MCF 10A (cell line): ENCODE measurements at regions not wholly inside any gene's neighbourhood (a gene's known extent, or its start where the extent isn't known, plus 50 kb on each side); places are given as distances from the start of the nearest gene placed in this dataset.
"Not testable (repeated sequence)": the region's sequence is repeated elsewhere in the genome, so short reads cannot be mapped to it uniquely, and the experiment has no call there.

Experiments
- BruUV-seq: library from RNA; stranded (reverse); fragments of 400-500 nt; replicated peaks from 2 replicates; lab custom pipeline; 2021; lab: Mats Ljungman, UMichigan
- CTCF ChIA-PET: fragments of 300-600 bp; sonication (Branson Sonifier 250); formaldehyde crosslinking; extraction: SDS; loops from one replicate; lab custom pipeline; 2021; ENCODE audit warnings: antibody characterized with exemption, inconsistent platforms; lab: Yijun Ruan, JAX
- POLR2A ChIA-PET: fragments of 300-600, 350-650 bp; sonication (Branson Sonifier 250); formaldehyde crosslinking; extraction: SDS; loops from one replicate; lab custom pipeline; 2020; ENCODE audit warnings: antibody characterized with exemption, inconsistent platforms; lab: Yijun Ruan, JAX
- DNase-seq: peaks from one replicate; pipeline ENCODE4 v3.0.0-alpha.2; 2018; ENCODE audit not compliant: unreplicated experiment
- H3K27ac Mint-ChIP-seq: one replicate; pipeline ENCODE4 v1.8.0; 2022; ENCODE audit warnings: mild to moderate bottlenecking, low read depth, mixed read lengths; ENCODE audit not compliant: unreplicated experiment
- H3K27me3 Mint-ChIP-seq: one replicate; pipeline ENCODE4 v1.8.0; 2022; ENCODE audit warnings: mixed read lengths; ENCODE audit not compliant: insufficient read depth, unreplicated experiment
- H3K36me3 Mint-ChIP-seq: one replicate; pipeline ENCODE4 v1.8.0; 2022; ENCODE audit warnings: mild to moderate bottlenecking, moderate library complexity, mixed read lengths; ENCODE audit not compliant: insufficient read depth, unreplicated experiment
- H3K4me1 Mint-ChIP-seq: one replicate; pipeline ENCODE4 v1.8.0; 2022; ENCODE audit warnings: mixed read lengths; ENCODE audit not compliant: insufficient read depth, unreplicated experiment
- H3K4me3 Mint-ChIP-seq: one replicate; pipeline ENCODE4 v1.8.0; 2022; ENCODE audit warnings: mild to moderate bottlenecking, moderate library complexity, mixed read lengths; ENCODE audit not compliant: unreplicated experiment
- H3K9me3 Mint-ChIP-seq: one replicate; pipeline ENCODE4 v1.8.0; 2022; ENCODE audit warnings: mixed read lengths; ENCODE audit not compliant: unreplicated experiment
- intact Hi-C: fragments of 100-400 bp; cut with micrococcal nuclease; formaldehyde crosslinking; loops from 2 replicates; pipeline ENCODE4 v1.14.1; 2022
- TF ChIP-seq, protein P1 (sequence below): fragments of 200-600 bp; IDR thresholded peaks from one replicate; pipeline ENCODE4 v1.8.0; 2022; ENCODE audit warnings: antibody characterized with exemption, mild to moderate bottlenecking; ENCODE audit not compliant: unreplicated experiment

DNA sequence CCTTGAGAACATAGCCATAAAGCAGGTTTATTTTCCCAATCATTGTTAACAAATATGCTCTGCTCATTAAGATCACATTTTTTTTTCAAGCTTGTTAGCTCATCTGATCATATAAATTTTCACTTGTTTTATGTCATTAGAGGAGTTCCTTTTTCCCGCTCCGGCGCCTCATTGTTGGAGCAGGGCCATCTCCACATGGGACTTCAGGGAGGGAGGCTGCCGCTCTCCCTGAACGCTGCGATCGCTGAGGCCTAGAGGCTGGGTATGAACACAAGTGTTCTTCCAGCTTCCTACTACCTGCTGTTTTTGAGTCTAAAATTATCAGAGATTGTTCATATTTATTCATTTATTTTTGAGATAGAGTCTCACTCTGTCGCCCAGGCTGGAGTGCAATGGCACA, 246.9 kb downstream of the MPDZ start:
- Mint-ChIP-seq H3K9me3 (no peaks in the 10 kb centered on the region), H3K36me3 (no peaks in the 10 kb centered on the region), H3K27me3 (no peaks in the 10 kb centered on the region), H3K27ac (no peak overlapping the region), H3K4me3 (no peak overlapping the region), H3K4me1 (peaks cover 16% of the 10 kb centered on the region)
- BruUV-seq, result no TSS peak
- POLR2A ChIA-PET, result interaction anchor here (0.8 kb wide), 1 partner anchor 56 kb away, joined by 4 read pairs; no protein-coding TSS in a partner anchor
- intact Hi-C loops, result loop anchor here (5.0 to 10.0 kb wide), 4 partner anchors 310 to 1402 kb away; no protein-coding TSS in a partner anchor
- CTCF ChIA-PET, result interaction anchor here (0.6 to 7.2 kb wide), 12 partner anchors 9 to 1402 kb away, joined by 3 to 126 read pairs (median 3); no protein-coding TSS in a partner anchor
- TF ChIP-seq, protein P1, sequence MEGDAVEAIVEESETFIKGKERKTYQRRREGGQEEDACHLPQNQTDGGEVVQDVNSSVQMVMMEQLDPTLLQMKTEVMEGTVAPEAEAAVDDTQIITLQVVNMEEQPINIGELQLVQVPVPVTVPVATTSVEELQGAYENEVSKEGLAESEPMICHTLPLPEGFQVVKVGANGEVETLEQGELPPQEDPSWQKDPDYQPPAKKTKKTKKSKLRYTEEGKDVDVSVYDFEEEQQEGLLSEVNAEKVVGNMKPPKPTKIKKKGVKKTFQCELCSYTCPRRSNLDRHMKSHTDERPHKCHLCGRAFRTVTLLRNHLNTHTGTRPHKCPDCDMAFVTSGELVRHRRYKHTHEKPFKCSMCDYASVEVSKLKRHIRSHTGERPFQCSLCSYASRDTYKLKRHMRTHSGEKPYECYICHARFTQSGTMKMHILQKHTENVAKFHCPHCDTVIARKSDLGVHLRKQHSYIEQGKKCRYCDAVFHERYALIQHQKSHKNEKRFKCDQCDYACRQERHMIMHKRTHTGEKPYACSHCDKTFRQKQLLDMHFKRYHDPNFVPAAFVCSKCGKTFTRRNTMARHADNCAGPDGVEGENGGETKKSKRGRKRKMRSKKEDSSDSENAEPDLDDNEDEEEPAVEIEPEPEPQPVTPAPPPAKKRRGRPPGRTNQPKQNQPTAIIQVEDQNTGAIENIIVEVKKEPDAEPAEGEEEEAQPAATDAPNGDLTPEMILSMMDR, result no peak
- no peak for DNase-seq

DNA sequence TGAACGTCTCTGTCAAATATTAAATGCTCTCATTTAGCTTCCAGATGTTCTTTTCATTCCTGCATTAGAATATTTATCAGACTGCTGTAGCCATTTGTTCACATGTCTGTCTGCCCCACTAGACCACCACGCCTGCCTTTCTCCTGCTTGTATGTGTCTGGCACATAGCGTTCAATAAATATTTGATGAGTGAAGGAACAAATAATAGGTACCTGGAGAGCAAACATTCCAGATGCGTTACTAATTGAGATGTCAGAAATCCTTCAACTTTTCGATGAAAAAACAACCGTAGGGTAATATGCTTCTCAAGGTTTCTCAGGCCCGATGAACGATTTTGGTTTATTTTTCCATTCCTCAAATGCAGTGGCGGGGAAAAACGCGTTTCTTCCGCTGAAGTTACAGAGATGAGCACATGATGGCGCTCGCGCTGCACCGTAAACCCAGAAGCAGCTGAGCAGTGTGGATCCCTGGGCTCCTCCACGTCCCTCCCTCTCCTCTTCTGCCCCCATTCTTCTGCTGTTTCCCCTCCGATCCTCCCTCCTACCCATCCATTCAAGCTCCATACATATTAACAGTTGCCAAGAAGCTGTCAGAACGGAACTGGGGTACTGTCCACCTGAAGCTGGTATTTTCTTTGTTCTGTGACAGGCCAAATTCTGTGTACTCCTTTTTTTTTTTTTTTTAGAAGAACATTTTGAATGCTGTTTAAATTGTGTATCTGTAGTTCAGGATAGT, 245.4 kb downstream of the MPDZ start:
- POLR2A ChIA-PET, result interaction anchor here (0.5 to 1.7 kb wide), 4 partner anchors 10 to 308 kb away, joined by 3 to 5 read pairs (median 4); no protein-coding TSS in a partner anchor
- no TSS peak for BruUV-seq
- peak; percentile 68 for DNase-seq
- H3K4me1 Mint-ChIP-seq, result peaks cover 16% of the 10 kb centered on the region
- no peak overlapping the region for H3K27ac Mint-ChIP-seq
- TF ChIP-seq, protein P1, result peak; percentile 83
- no peaks in the 10 kb centered on the region for H3K36me3 Mint-ChIP-seq
- peak overlapping the region; percentile 30 for H3K4me3 Mint-ChIP-seq
- H3K27me3 Mint-ChIP-seq, result no peaks in the 10 kb centered on the region
- CTCF ChIA-PET, result interaction anchor here (0.6 to 7.2 kb wide), 56 partner anchors 10 to 1736 kb away, joined by 3 to 126 read pairs (median 3); no protein-coding TSS in a partner anchor
- intact Hi-C loops, result loop anchor here (1.0 to 10.0 kb wide), 6 partner anchors 54 to 1735 kb away; no protein-coding TSS in a partner anchor
- H3K9me3 Mint-ChIP-seq, result no peaks in the 10 kb centered on the region

DNA sequence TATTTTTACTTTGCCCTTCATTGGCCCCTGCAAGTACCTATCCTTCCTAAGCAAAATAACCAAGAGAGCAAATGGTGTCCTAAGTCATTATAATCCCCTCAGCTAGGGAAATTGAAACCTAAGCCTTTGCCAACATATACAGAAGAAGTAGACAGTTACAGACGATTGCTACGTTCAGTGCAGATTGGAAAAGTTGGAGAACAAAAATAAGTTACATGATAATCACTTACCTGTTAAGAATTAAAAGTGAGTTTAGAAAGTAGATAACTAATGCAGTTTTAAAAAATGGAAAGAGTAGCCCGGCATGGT, 244.8 kb downstream of the MPDZ start:
- Mint-ChIP-seq H3K27me3 (no peaks in the 10 kb centered on the region), H3K4me3 (peak overlapping the region; percentile 30), H3K4me1 (peaks cover 16% of the 10 kb centered on the region), H3K27ac (no peak overlapping the region), H3K36me3 (no peaks in the 10 kb centered on the region), H3K9me3 (no peaks in the 10 kb centered on the region)
- no peak for DNase-seq
- BruUV-seq, result no TSS peak
- ChIA-PET POLR2A (interaction anchor here (0.5 to 1.7 kb wide), 3 partner anchors 11 to 309 kb away, joined by 3 to 5 read pairs (median 4); no protein-coding TSS in a partner anchor), CTCF (interaction anchor here (0.6 to 7.2 kb wide), 47 partner anchors 12 to 1735 kb away, joined by 3 to 126 read pairs (median 3); no protein-coding TSS in a partner anchor)
- TF ChIP-seq, protein P1, result no peak
- intact Hi-C loops, result loop anchor here (1.0 to 10.0 kb wide), 6 partner anchors 54 to 1734 kb away; no protein-coding TSS in a partner anchor

DNA sequence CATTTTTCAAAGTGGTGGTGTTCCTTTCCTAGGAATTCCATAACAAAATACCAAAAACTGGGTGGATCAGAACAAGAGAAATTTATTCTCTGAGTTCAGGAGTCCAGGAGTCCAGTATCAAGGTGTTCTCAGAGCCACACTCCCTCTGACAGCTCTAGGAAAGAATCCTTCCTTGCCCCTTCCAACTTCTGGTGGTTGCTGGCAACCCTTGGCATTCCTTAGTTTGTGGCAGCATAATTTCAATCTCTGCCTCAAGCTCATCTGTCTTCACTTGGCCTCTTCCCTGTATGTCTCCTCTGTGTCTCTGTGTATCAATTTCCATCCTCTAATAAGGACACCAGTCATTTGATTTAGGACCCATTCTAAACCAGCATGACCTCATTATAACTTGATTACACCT, 243.7 kb downstream of the MPDZ start:
- intact Hi-C loops, result loop anchor here (2.0 to 10.0 kb wide), 2 partner anchors 1399 to 1733 kb away; no protein-coding TSS in a partner anchor
- no TSS peak for BruUV-seq
- CTCF ChIA-PET, result interaction anchor here (0.6 to 7.2 kb wide), 7 partner anchors 40 to 171 kb away, joined by 3 to 126 read pairs (median 4); no protein-coding TSS in a partner anchor
- DNase-seq, result no peak
- TF ChIP-seq, protein P1, result no peak
- no peaks in the 10 kb centered on the region for H3K36me3 Mint-ChIP-seq
- H3K27me3 Mint-ChIP-seq, result no peaks in the 10 kb centered on the region
- no peak overlapping the region for H3K4me3 Mint-ChIP-seq
- H3K9me3 Mint-ChIP-seq, result no peaks in the 10 kb centered on the region
- peaks cover 16% of the 10 kb centered on the region for H3K4me1 Mint-ChIP-seq
- no peak overlapping the region for H3K27ac Mint-ChIP-seq
- POLR2A ChIA-PET, result interaction anchor here (0.6 kb wide), 1 partner anchor 21 kb away, joined by 5 read pairs; no protein-coding TSS in a partner anchor

DNA sequence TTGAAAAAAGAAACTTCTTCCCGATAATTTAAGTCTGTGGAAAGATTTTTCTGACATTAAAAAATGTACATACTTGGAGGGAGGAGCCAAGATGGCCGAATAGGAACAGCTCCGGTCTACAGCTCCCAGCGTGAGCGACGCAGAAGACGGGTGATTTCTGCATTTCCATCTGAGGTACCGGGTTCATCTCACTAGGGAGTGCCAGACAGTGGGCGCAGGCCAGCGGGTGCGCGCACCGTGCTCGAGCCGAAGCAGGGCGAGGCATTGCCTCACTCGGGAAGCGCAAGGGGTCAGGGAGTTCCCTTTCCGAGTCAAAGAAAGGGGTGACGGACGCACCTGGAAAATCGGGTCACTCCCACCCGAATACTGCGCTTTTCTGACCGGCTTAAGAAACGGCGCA, 241.7 kb downstream of the MPDZ start:
- POLR2A ChIA-PET, H3K4me3 Mint-ChIP-seq, H3K27me3 Mint-ChIP-seq, H3K36me3 Mint-ChIP-seq, H3K27ac Mint-ChIP-seq, CTCF ChIA-PET, H3K9me3 Mint-ChIP-seq, DNase-seq, BruUV-seq: not testable (repeated sequence)
- intact Hi-C loops, result loop anchor here (10.0 kb wide), 1 partner anchor 1397 kb away; no protein-coding TSS in a partner anchor
- peaks cover 16% of the 10 kb centered on the region for H3K4me1 Mint-ChIP-seq
